PC-9 (cell line): ENCODE measurements at regions not wholly inside any gene's neighbourhood (a gene's known extent, or its start where the extent isn't known, plus 50 kb on each side); places are given as distances from the start of the nearest gene placed in this dataset.

Experiments
- BruUV-seq: library from RNA; stranded (reverse); fragments of 400-500 nt; replicated peaks from 2 replicates; lab custom pipeline; 2021; lab: Mats Ljungman, UMichigan
- CTCF ChIA-PET: fragments of 300-600 bp; sonication (Branson Sonifier 250); formaldehyde crosslinking; loops from one replicate; lab custom pipeline; 2022; ENCODE audit warnings: antibody characterized with exemption; lab: Charles Lee
- POLR2A ChIA-PET: fragments of 300-600 bp; sonication (Branson Sonifier 250); formaldehyde crosslinking; loops from one replicate; lab custom pipeline; 2022; ENCODE audit warnings: antibody characterized with exemption; ENCODE audit not compliant: unreplicated experiment; lab: Charles Lee
- DNase-seq, 2 experiments: peaks; one replicate each; pipeline versions ENCODE4 v3.0.0 to v3.0.0-alpha.2; 2015 to 2022; ENCODE audit warnings: mixed read lengths in 1 of 2
- H2AFZ ChIP-seq: fragments of 200-600 bp; sonication (generic); 2 replicates; pipeline ENCODE4 v1.8.1; 2017; ENCODE audit warnings: antibody characterized with exemption
- H3F3A ChIP-seq: fragments of 200-600 bp; sonication (generic); 2 replicates; pipeline ENCODE4 v1.8.1; 2017; ENCODE audit warnings: antibody characterized with exemption, mild to moderate bottlenecking, low read depth; ENCODE audit not compliant: insufficient read depth
- H3K27ac ChIP-seq: fragments of 200-600 bp; sonication (generic); 2 replicates; pipeline ENCODE4 v1.6.1; 2016; ENCODE audit warnings: mixed run types
- H3K27me3 ChIP-seq: fragments of 200-600 bp; sonication (generic); 2 replicates; pipeline ENCODE4 v1.6.1; 2016; ENCODE audit warnings: low read depth, mixed run types; ENCODE audit not compliant: insufficient read depth
- H3K36me3 ChIP-seq: fragments of 200-600 bp; sonication (generic); 2 replicates; pipeline ENCODE4 v1.6.1; 2016; ENCODE audit warnings: low read depth, mixed run types
- H3K4me1 ChIP-seq: fragments of 200-600 bp; sonication (generic); replicated peaks from 2 replicates; pipeline ENCODE4 v1.6.1; 2016; ENCODE audit warnings: mixed run types; ENCODE audit not compliant: insufficient read depth
- H3K4me2 ChIP-seq: fragments of 200-600 bp; sonication (generic); 2 replicates; pipeline ENCODE4 v1.6.1; 2017; ENCODE audit warnings: mixed run types
- H3K4me3 ChIP-seq: fragments of 200-600 bp; sonication (generic); 2 replicates; pipeline ENCODE4 v1.6.1; 2016; ENCODE audit warnings: mixed run types
- H3K79me2 ChIP-seq: fragments of 200-600 bp; sonication (generic); 2 replicates; pipeline ENCODE4 v1.6.1; 2017; ENCODE audit warnings: low read depth, mixed run types
- H3K9me2 ChIP-seq: fragments of 200-600 bp; sonication (generic); 2 replicates; pipeline ENCODE4 v1.8.1; 2017; ENCODE audit warnings: mild to moderate bottlenecking; ENCODE audit not compliant: insufficient read depth
- H3K9me3 ChIP-seq: fragments of 200-600 bp; sonication (generic); 2 replicates; pipeline ENCODE4 v1.8.1; 2016; ENCODE audit warnings: low read depth; ENCODE audit not compliant: insufficient read depth
- H4K20me1 ChIP-seq: fragments of 200-600 bp; sonication (generic); 2 replicates; pipeline ENCODE4 v1.8.1; 2017; ENCODE audit not compliant: insufficient read depth
- CTCF ChIP-seq: fragments of 200-600 bp; sonication (generic); conservative IDR thresholded peaks from 2 replicates; pipeline ENCODE4 v1.6.1; 2017; ENCODE audit warnings: mixed run types, antibody characterized with exemption, mild to moderate bottlenecking, moderate library complexity
- EZH2 ChIP-seq: fragments of 200-600 bp; sonication (generic); IDR thresholded peaks from 2 replicates; pipeline ENCODE4 v1.8.0; 2017; ENCODE audit warnings: antibody characterized with exemption, low read depth
- intact Hi-C: fragments of 100-400 bp; cut with micrococcal nuclease; formaldehyde crosslinking; loops from one replicate; pipeline ENCODE4 v1.10.0; 2022; ENCODE audit not compliant: unreplicated experiment

- Histone ChIP-seq H3K27ac (no peak overlapping the region), H3K9me2 (no peaks in the 10 kb centered on the region), H2AFZ (no peak overlapping the region), H3K4me2 (no peak overlapping the region), H3K4me1 (no peaks in the 10 kb centered on the region), H3K4me3 (no peak overlapping the region), H3K36me3 (no peaks in the 10 kb centered on the region), H3F3A (no peaks in the 10 kb centered on the region), H4K20me1 (no peaks in the 10 kb centered on the region), H3K79me2 (no peaks in the 10 kb centered on the region), H3K9me3 (no peaks in the 10 kb centered on the region), H3K27me3 (no peaks in the 10 kb centered on the region)
- ChIA-PET CTCF (no interaction called here), POLR2A (no interaction called here)
- BruUV-seq, result no TSS peak
- no peak for DNase-seq
- intact Hi-C loops, result no loop called here
- TF ChIP-seq CTCF (no peak), EZH2 (no peak)
These were observed 58.6 kb upstream of the SHISA6 start for GRCh38 chr17:11182430-11182829.

- TF ChIP-seq EZH2 (no peak), CTCF (no peak)
- no TSS peak for BruUV-seq
- POLR2A ChIA-PET, result no interaction called here
- Histone ChIP-seq H2AFZ (no peak overlapping the region), H3K27me3 (peaks cover 10% of the 10 kb centered on the region), H3K4me2 (no peak overlapping the region), H3K9me2 (no peaks in the 10 kb centered on the region), H3K36me3 (no peaks in the 10 kb centered on the region), H3K4me3 (no peak overlapping the region), H3K27ac (no peak overlapping the region), H4K20me1 (no peaks in the 10 kb centered on the region), H3K79me2 (no peaks in the 10 kb centered on the region), H3K9me3 (no peaks in the 10 kb centered on the region), H3K4me1 (no peaks in the 10 kb centered on the region), H3F3A (no peaks in the 10 kb centered on the region)
- intact Hi-C loops, result no loop called here
- CTCF ChIA-PET, result no interaction called here
- DNase-seq, result no peak
These were observed 62.4 kb upstream of the SHISA6 start for GRCh38 chr17:11178581-11178980.

GRCh38 chr17:11177340-11177739, 63.7 kb upstream of the SHISA6 start:
- POLR2A ChIA-PET, result no interaction called here
- Histone ChIP-seq H3K36me3 (no peaks in the 10 kb centered on the region), H2AFZ (no peak overlapping the region), H3F3A (no peaks in the 10 kb centered on the region), H3K9me2 (no peaks in the 10 kb centered on the region), H3K27ac (no peak overlapping the region), H4K20me1 (no peaks in the 10 kb centered on the region), H3K79me2 (no peaks in the 10 kb centered on the region), H3K4me2 (no peak overlapping the region), H3K27me3 (peaks cover 10% of the 10 kb centered on the region), H3K4me3 (no peak overlapping the region), H3K9me3 (no peaks in the 10 kb centered on the region), H3K4me1 (no peaks in the 10 kb centered on the region)
- TF ChIP-seq CTCF (no peak), EZH2 (no peak)
- CTCF ChIA-PET, result no interaction called here
- no TSS peak for BruUV-seq
- intact Hi-C loops, result no loop called here
- DNase-seq, result no peak
